K562 (cell line): ENCODE measurements at regions not wholly inside any gene's neighbourhood (a gene's known extent, or its start where the extent isn't known, plus 50 kb on each side); places are given as distances from the start of the nearest gene placed in this dataset.

Source experiments
- CBX1 ChIP-seq: sonication (generic); IDR thresholded peaks from 2 replicates; pipeline ENCODE4 v1.6.1; 2016; ENCODE audit warnings: antibody characterized with exemption, low read depth, mild to moderate bottlenecking
- HNRNPUL1 ChIP-seq: fragments of 200-400 bp; formaldehyde crosslinking; IDR thresholded peaks from 2 replicates; pipeline ENCODE4 v1.6.1; 2017; ENCODE audit warnings: low read length
- ILK ChIP-seq: fragments of 450-650 bp; IDR thresholded peaks from 2 replicates; pipeline ENCODE4 v1.6.1; 2016; ENCODE audit warnings: missing genetic modification characterization, low read depth, mild to moderate bottlenecking, missing compliant biosample characterization, moderate library complexity, borderline replicate concordance
- JUND ChIP-seq, 2 experiments: IDR thresholded peaks; 2 replicates in 1 of 2; 3 replicates in 1 of 2; pipeline ENCODE4 v1.6.1; 2011; ENCODE audit warnings: borderline replicate concordance in 2 of 2, low read depth in 2 of 2, low read length in 2 of 2, improper control_type of control experiment in 1 of 2, missing biosample characterization in 1 of 2, missing genetic modification characterization in 1 of 2, missing genetic modification reagents in 1 of 2
- KDM1A ChIP-seq, 2 experiments: fragments of 450-650 bp; IDR thresholded peaks; 2 replicates each; pipeline ENCODE4 v1.6.1; 2016; ENCODE audit warnings: mild to moderate bottlenecking in 2 of 2
- RUNX1 ChIP-seq: sonication (generic); IDR thresholded peaks from 2 replicates; pipeline ENCODE4 v1.6.1; 2016; ENCODE audit warnings: antibody characterized with exemption, low read depth
- SUPT5H ChIP-seq: fragments of 450-650 bp; IDR thresholded peaks from 2 replicates; pipeline ENCODE4 v1.6.1; 2016
- TRIM24 ChIP-seq, 2 experiments: fragments of 450-650 bp; IDR thresholded peaks; 2 replicates each; pipeline ENCODE4 v1.6.1; 2016
- ZC3H4 ChIP-seq: sonication (generic); formaldehyde crosslinking; IDR thresholded peaks from 2 replicates; pipeline ENCODE4 v1.9.0; 2021; ENCODE audit warnings: missing genetic modification reagents, borderline replicate concordance
- TF ChIP-seq, protein P1 (sequence below): sonication (generic); formaldehyde crosslinking; IDR thresholded peaks from 2 replicates; pipeline ENCODE4 v1.8.0; 2022; ENCODE audit warnings: missing genetic modification reagents, mild to moderate bottlenecking, moderate library complexity, borderline replicate concordance
- TF ChIP-seq, protein P2 (sequence below): fragments of 250-450 bp; sonication (Bioruptor Pico); IDR thresholded peaks from 2 replicates; pipeline ENCODE4 v1.4.0; 2020; ENCODE audit warnings: mild to moderate bottlenecking, moderate library complexity
- TF ChIP-seq, protein P3 (sequence below): sonication (generic); formaldehyde crosslinking; IDR thresholded peaks from 2 replicates; pipeline ENCODE4 v1.9.0; 2022; ENCODE audit warnings: mild to moderate bottlenecking, missing genetic modification reagents

DNA sequence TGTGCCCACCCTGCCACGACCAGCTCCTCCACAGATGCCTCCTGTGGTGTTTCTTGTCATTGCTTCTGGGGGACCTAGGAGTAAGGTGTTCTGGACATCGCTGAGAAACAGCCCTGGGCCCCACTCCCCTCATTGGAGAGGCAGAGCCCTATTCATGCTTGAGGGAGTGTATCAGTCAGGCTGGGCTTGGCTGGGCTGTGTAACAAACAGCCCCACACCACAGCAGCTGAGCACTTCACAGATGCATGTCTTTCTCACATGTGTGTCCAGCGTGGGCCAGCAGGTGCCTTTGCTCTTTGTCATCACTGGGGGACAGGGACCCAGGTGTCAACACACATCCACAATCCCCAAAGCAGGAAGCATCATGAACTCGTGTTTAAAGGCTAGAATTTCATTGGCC, 65.1 kb upstream of the FBRSL1 start (continued):
- TF ChIP-seq KDM1A (IDR thresholded peaks at IDR 0.05) = 0 out of 4 replicates have a peak, but pooled peaks of 1 of the 2 experiments have one; percentile 9
- TF ChIP-seq SUPT5H = no peak
- TF ChIP-seq, protein P1, sequence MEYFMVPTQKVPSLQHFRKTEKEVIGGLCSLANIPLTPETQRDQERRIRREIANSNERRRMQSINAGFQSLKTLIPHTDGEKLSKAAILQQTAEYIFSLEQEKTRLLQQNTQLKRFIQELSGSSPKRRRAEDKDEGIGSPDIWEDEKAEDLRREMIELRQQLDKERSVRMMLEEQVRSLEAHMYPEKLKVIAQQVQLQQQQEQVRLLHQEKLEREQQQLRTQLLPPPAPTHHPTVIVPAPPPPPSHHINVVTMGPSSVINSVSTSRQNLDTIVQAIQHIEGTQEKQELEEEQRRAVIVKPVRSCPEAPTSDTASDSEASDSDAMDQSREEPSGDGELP (CRISPR knock-in tag) = no peak
- no peak for TF ChIP-seq RUNX1
- no peak for TF ChIP-seq HNRNPUL1
- no peak for TF ChIP-seq ZC3H4
- TF ChIP-seq ILK (tag) = no peak
- TF ChIP-seq JUND (IDR thresholded peaks at IDR 0.05; ENCODE audit: borderline replicate concordance, low read depth, low read length) = no peak
- TF ChIP-seq JUND (tag; IDR thresholded peaks at IDR 0.05; ENCODE audit: borderline replicate concordance, low read depth, low read length) = no peak
- TF ChIP-seq, protein P2, sequence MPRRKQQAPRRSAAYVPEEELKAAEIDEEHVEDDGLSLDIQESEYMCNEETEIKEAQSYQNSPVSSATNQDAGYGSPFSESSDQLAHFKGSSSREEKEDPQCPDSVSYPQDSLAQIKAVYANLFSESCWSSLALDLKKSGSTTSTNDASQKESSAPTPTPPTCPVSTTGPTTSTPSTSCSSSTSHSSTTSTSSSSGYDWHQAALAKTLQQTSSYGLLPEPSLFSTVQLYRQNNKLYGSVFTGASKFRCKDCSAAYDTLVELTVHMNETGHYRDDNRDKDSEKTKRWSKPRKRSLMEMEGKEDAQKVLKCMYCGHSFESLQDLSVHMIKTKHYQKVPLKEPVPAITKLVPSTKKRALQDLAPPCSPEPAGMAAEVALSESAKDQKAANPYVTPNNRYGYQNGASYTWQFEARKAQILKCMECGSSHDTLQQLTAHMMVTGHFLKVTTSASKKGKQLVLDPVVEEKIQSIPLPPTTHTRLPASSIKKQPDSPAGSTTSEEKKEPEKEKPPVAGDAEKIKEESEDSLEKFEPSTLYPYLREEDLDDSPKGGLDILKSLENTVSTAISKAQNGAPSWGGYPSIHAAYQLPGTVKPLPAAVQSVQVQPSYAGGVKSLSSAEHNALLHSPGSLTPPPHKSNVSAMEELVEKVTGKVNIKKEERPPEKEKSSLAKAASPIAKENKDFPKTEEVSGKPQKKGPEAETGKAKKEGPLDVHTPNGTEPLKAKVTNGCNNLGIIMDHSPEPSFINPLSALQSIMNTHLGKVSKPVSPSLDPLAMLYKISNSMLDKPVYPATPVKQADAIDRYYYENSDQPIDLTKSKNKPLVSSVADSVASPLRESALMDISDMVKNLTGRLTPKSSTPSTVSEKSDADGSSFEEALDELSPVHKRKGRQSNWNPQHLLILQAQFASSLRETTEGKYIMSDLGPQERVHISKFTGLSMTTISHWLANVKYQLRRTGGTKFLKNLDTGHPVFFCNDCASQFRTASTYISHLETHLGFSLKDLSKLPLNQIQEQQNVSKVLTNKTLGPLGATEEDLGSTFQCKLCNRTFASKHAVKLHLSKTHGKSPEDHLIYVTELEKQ (CRISPR knock-in tag) = no peak
- TF ChIP-seq TRIM24 (IDR thresholded peaks at IDR 0.05) = 0 out of 4 replicates have a peak, but pooled peaks of 1 of the 2 experiments have one; percentile 16
- TF ChIP-seq, protein P3, sequence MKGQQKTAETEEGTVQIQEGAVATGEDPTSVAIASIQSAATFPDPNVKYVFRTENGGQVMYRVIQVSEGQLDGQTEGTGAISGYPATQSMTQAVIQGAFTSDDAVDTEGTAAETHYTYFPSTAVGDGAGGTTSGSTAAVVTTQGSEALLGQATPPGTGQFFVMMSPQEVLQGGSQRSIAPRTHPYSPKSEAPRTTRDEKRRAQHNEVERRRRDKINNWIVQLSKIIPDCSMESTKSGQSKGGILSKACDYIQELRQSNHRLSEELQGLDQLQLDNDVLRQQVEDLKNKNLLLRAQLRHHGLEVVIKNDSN = peak; percentile 76
- TF ChIP-seq CBX1 = peak; percentile 71; the same call in 1 of the 2 replicates
- TF ChIP-seq, all 486 proteins: peak for 7
